H1 (cell line): ENCODE measurements at regions not wholly inside any gene's neighbourhood (a gene's known extent, or its start where the extent isn't known, plus 50 kb on each side); places are given as distances from the start of the nearest gene placed in this dataset.

Source experiments
- CTCF ChIA-PET: fragments of 300-600 bp; sonication (Branson Sonifier 250); formaldehyde crosslinking; loops from one replicate; lab custom pipeline; 2021; ENCODE audit not compliant: partially characterized antibody; lab: Charles Lee
- POLR2A ChIA-PET: fragments of 300-600 bp; sonication (Branson Sonifier 250); formaldehyde crosslinking; loops from one replicate; lab custom pipeline; 2021; ENCODE audit warnings: inconsistent platforms; ENCODE audit not compliant: partially characterized antibody; lab: Charles Lee
- DNase-seq, 2 experiments: peaks; one replicate each; pipeline versions ENCODE4 v3.0.0 to v3.0.0-alpha.2; 2010 to 2022; ENCODE audit warnings: low spot score in 2 of 2, low read depth in 1 of 2, mixed read lengths in 1 of 2
- FAIRE-seq: peaks from 2 replicates; lab custom pipeline; 2011; peaks lifted over from hg19 to GRCh38; lab: Jason Lieb, UNC
- H2AFZ ChIP-seq: 2 replicates; pipeline ENCODE4 v1.8.1; 2012; ENCODE audit warnings: low read length, inconsistent platforms
- H2AK5ac ChIP-seq: 2 replicates; pipeline ENCODE4 v1.6.1; 2013; ENCODE audit warnings: low read depth, low read length
- H2BK120ac ChIP-seq: replicated peaks from 2 replicates; pipeline ENCODE3; 2013; ENCODE audit warnings: low read depth, low read length, inconsistent platforms
- H2BK12ac ChIP-seq: 2 replicates; pipeline ENCODE4 v1.6.1; 2013; ENCODE audit warnings: low read depth, low read length
- H2BK15ac ChIP-seq: 2 replicates; pipeline ENCODE4 v1.6.1; 2013; ENCODE audit warnings: low read length
- H2BK20ac ChIP-seq: 2 replicates; pipeline ENCODE4 v1.6.1; 2013; ENCODE audit warnings: low read length
- H2BK5ac ChIP-seq: 2 replicates; pipeline ENCODE4 v1.6.1; 2013; ENCODE audit warnings: low read depth, low read length
- H3K14ac ChIP-seq: 2 replicates; pipeline ENCODE4 v1.6.1; 2013; ENCODE audit warnings: inconsistent platforms; ENCODE audit not compliant: insufficient read length
- H3K18ac ChIP-seq: 2 replicates; pipeline ENCODE4 v1.6.1; 2013; ENCODE audit warnings: low read length; ENCODE audit errors: extremely low read depth
- H3K23ac ChIP-seq: 2 replicates; pipeline ENCODE4 v1.6.1; 2013; ENCODE audit warnings: inconsistent platforms; ENCODE audit not compliant: insufficient read length
- H3K23me2 ChIP-seq: 2 replicates; pipeline ENCODE4 v1.6.1; 2013; ENCODE audit warnings: low read depth, low read length
- H3K27ac ChIP-seq: 2 replicates; pipeline ENCODE4 v1.6.1; 2011; ENCODE audit warnings: low read depth, low read length, inconsistent platforms
- H3K27me3 ChIP-seq, 4 experiments: replicated peaks in 1 of 4; 1 replicate in 1 of 4; 2 replicates in 3 of 4; pipeline versions ENCODE4 v1.6.1 to v1.8.1; 2011 to 2013; ENCODE audit warnings: low read length in 3 of 4, mild to moderate bottlenecking in 3 of 4, inconsistent platforms in 2 of 4, mixed read lengths in 2 of 4, moderate library complexity in 1 of 4; ENCODE audit not compliant: control insufficient read depth in 3 of 4, insufficient read depth in 3 of 4; ENCODE audit errors: extremely low read depth in 1 of 4
- H3K36me3 ChIP-seq, 4 experiments: 2 replicates each; pipeline versions ENCODE4 v1.6.1 to v1.8.1; 2011 to 2013; ENCODE audit warnings: mild to moderate bottlenecking in 4 of 4, low read length in 3 of 4, moderate library complexity in 2 of 4, control low read depth in 1 of 4, inconsistent platforms in 1 of 4; ENCODE audit not compliant: insufficient read depth in 4 of 4, control insufficient read depth in 2 of 4
- H3K4ac ChIP-seq: replicated peaks from 2 replicates; pipeline ENCODE3; 2013; ENCODE audit warnings: low read length, low read depth, mixed read lengths, inconsistent platforms; ENCODE audit not compliant: insufficient read length
- H3K4me1 ChIP-seq, 4 experiments: replicated peaks in 1 of 4; 1 replicate in 1 of 4; 2 replicates in 3 of 4; pipeline versions ENCODE4 v1.6.1 to v1.8.1; 2011 to 2013; ENCODE audit warnings: low read length in 3 of 4, inconsistent platforms in 2 of 4, mixed read lengths in 1 of 4; ENCODE audit not compliant: insufficient read depth in 4 of 4, control insufficient read depth in 3 of 4
- H3K4me2 ChIP-seq, 2 experiments: 2 replicates each; pipeline versions ENCODE4 v1.6.1 to v1.8.1; 2011 to 2013; ENCODE audit warnings: low read depth in 2 of 2, low read length in 2 of 2, control low read depth in 1 of 2, inconsistent platforms in 1 of 2, mild to moderate bottlenecking in 1 of 2; ENCODE audit not compliant: insufficient read depth in 1 of 2
- H3K4me3 ChIP-seq, 4 experiments: fragments of 200-600, 300-600 bp in 1 of 4; sonication (generic), shearing (Covaris generic), sonication (Bioruptor Twin) in 1 of 4; 2 replicates each; pipeline versions ENCODE4 v1.5.1 to v1.8.1; 2011 to 2016; ENCODE audit warnings: low read length in 4 of 4, low read depth in 3 of 4, control low read depth in 2 of 4, inconsistent platforms in 2 of 4, mild to moderate bottlenecking in 2 of 4, mixed read lengths in 1 of 4, moderate library complexity in 1 of 4; ENCODE audit not compliant: insufficient read depth in 2 of 4; ENCODE audit errors: extremely low read depth in 1 of 4
- H3K56ac ChIP-seq: replicated peaks from 2 replicates; pipeline ENCODE3; 2013; ENCODE audit warnings: low read depth, mild to moderate bottlenecking, mixed read lengths, low read length, inconsistent platforms; ENCODE audit not compliant: insufficient read length
- H3K79me1 ChIP-seq: 2 replicates; pipeline ENCODE4 v1.6.1; 2013; ENCODE audit warnings: low read depth, low read length, control low read depth
- H3K79me2 ChIP-seq, 2 experiments: 2 replicates each; pipeline versions ENCODE4 v1.6.1 to v1.8.1; 2012 to 2013; ENCODE audit warnings: low read length in 2 of 2, mild to moderate bottlenecking in 2 of 2, inconsistent platforms in 1 of 2; ENCODE audit not compliant: insufficient read depth in 2 of 2, control insufficient read depth in 1 of 2
- H3K9ac ChIP-seq, 4 experiments: replicated peaks in 1 of 4; 1 replicate in 1 of 4; 2 replicates in 3 of 4; pipeline versions ENCODE4 v1.6.1 to v1.8.1; 2011 to 2013; ENCODE audit warnings: low read depth in 3 of 4, low read length in 3 of 4, control low read depth in 2 of 4, mild to moderate bottlenecking in 2 of 4, moderate library complexity in 2 of 4, inconsistent platforms in 1 of 4; ENCODE audit errors: extremely low read depth in 1 of 4
- H3K9me3 ChIP-seq, 2 experiments: 2 replicates each; pipeline versions ENCODE4 v1.6.1 to v1.8.1; 2012 to 2013; ENCODE audit warnings: mild to moderate bottlenecking in 2 of 2, moderate library complexity in 2 of 2, control low read depth in 1 of 2, inconsistent platforms in 1 of 2, low read depth in 1 of 2, low read length in 1 of 2, mixed read lengths in 1 of 2; ENCODE audit not compliant: insufficient read depth in 2 of 2
- H4K20me1 ChIP-seq, 2 experiments: replicated peaks in 1 of 2; 2 replicates each; pipeline versions ENCODE3 to v1.8.1; 2011 to 2013; ENCODE audit warnings: inconsistent platforms in 2 of 2, low read length in 2 of 2, mild to moderate bottlenecking in 1 of 2; ENCODE audit not compliant: insufficient read depth in 2 of 2, control insufficient read depth in 1 of 2
- H4K5ac ChIP-seq: 2 replicates; pipeline ENCODE4 v1.6.1; 2013; ENCODE audit warnings: low read length, low read depth, mixed read lengths, inconsistent platforms; ENCODE audit not compliant: insufficient read length
- H4K8ac ChIP-seq: 2 replicates; pipeline ENCODE4 v1.8.0; 2013; ENCODE audit warnings: mild to moderate bottlenecking, moderate library complexity, low read length, inconsistent platforms; ENCODE audit not compliant: insufficient read depth; ENCODE audit errors: extremely low read depth
- H4K91ac ChIP-seq: replicated peaks from 2 replicates; pipeline ENCODE3; 2013; ENCODE audit warnings: low read length, mixed read lengths, inconsistent platforms; ENCODE audit not compliant: insufficient read length
- CTBP2 ChIP-seq: IDR thresholded peaks from 2 replicates; pipeline ENCODE4 v1.7.0; 2011; ENCODE audit warnings: borderline replicate concordance, mild to moderate bottlenecking, moderate library complexity, mixed read lengths, low read length; ENCODE audit not compliant: insufficient read depth, insufficient read length
- PHF8 ChIP-seq: fragments of 200-600 bp; sonication (generic); conservative IDR thresholded peaks from 2 replicates; pipeline ENCODE4 v1.7.1; 2012; ENCODE audit warnings: low read depth, mild to moderate bottlenecking, inconsistent platforms, low read length, moderate library complexity
- SIRT6 ChIP-seq: IDR thresholded peaks from one replicate; pipeline ENCODE4 v1.7.1; 2012; ENCODE audit warnings: low read length, inconsistent platforms
- TBP ChIP-seq: IDR thresholded peaks from 2 replicates; pipeline ENCODE4 v1.6.1; 2011; ENCODE audit warnings: low read depth, low read length, improper control_type of control experiment
- WGBS, 2 experiments: shearing (Covaris generic) in 1 of 2; methylation state at CpG; one replicate each; pipeline versions ENCODE4 v1.1.6 to v1.1.7; 2013 to 2015; ENCODE audit warnings: low lambda C conversion rate in 2 of 2, mixed read lengths in 2 of 2, inconsistent platforms in 1 of 2, low coverage in 1 of 2, missing lambda C conversion rate in 1 of 2; ENCODE audit not compliant: insufficient replicate concordance in 2 of 2, insufficient coverage in 1 of 2, insufficient read length in 1 of 2; ENCODE audit errors: extremely low coverage in 1 of 2, missing lambda C conversion rate in 1 of 2; 5-methylcytosine and 5-hydroxymethylcytosine counted together

DNA sequence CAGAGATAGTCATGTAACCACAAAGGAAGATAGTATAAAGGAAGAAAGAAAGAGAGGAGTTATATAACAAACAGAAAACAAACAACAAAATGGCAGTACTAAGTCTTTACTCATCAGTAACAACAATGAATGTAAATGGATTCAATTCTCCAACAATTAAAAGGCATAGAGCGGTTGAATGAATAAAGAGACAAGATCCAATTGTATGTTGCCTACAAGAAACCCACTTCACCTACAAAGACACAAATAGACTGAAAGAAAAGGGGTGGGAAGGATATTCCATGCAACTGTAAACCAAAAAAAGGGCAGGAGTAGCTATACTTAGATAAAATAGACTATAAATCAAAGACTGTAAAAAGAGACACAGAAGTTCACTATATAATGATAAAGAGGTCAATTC is 157.3 kb upstream of the CREB1 start:
- Histone ChIP-seq H3K27me3 (no peaks in the 10 kb centered on the region), H3K9ac (no peak overlapping the region), H3K23ac (no peak overlapping the region), H2AK5ac (no peak overlapping the region), H4K91ac (no peak overlapping the region), H2BK120ac (no peak overlapping the region), H3K56ac (no peak overlapping the region), H3K4me2 (no peak overlapping the region), H2AFZ (no peak overlapping the region), H3K27ac (no peak overlapping the region), H3K36me3 (no peaks in the 10 kb centered on the region), H2BK12ac (no peak overlapping the region)
- no peak for DNase-seq
- TF ChIP-seq SIRT6 (no peak), CTBP2 (no peak), TBP (no peak), PHF8 (no peak)
- TF ChIP-seq, all 59 proteins: peak for 0
- H4K8ac ChIP-seq = no peak overlapping the region
- POLR2A ChIA-PET = no interaction called here
- WGBS, 2 experiments = 75% methylated on average over 1 of the region's 1 CpG; no CpG with 5 or more reads in 1 of the 2 experiments
- no peak overlapping the region for H2BK5ac ChIP-seq
- H4K20me1 ChIP-seq = no peaks in the 10 kb centered on the region
- H3K79me1 ChIP-seq = no peaks in the 10 kb centered on the region
- no peak overlapping the region for H4K5ac ChIP-seq
- no peak overlapping the region for H3K4me3 ChIP-seq
- H2BK20ac ChIP-seq = no peak overlapping the region
- no peak overlapping the region for H3K18ac ChIP-seq
- H3K14ac ChIP-seq = no peak overlapping the region
- no peaks in the 10 kb centered on the region for H3K9me3 ChIP-seq
- H3K4ac ChIP-seq = no peak overlapping the region
- no peak for FAIRE-seq
- no peaks in the 10 kb centered on the region for H3K79me2 ChIP-seq
- no peak overlapping the region for H2BK15ac ChIP-seq
- no peaks in the 10 kb centered on the region for H3K23me2 ChIP-seq
- CTCF ChIA-PET = no interaction called here
- no peaks in the 10 kb centered on the region; a peak in 1 of 7 replicates for H3K4me1 ChIP-seq
